GM12892 (cell line): ENCODE measurements at regions not wholly inside any gene's neighbourhood (a gene's known extent, or its start where the extent isn't known, plus 50 kb on each side); places are given as distances from the start of the nearest gene placed in this dataset.
"Not testable (repeated sequence)": the region's sequence is repeated elsewhere in the genome, so short reads cannot be mapped to it uniquely, and the experiment has no call there.

ENCODE experiments used
- DNase-seq: peaks from one replicate; pipeline ENCODE4 v3.0.0; 2011; ENCODE audit not compliant: insufficient read length
- FAIRE-seq: peaks from 2 replicates; lab custom pipeline; 2011; peaks lifted over from hg19 to GRCh38; lab: Jason Lieb, UNC
- POLR2A ChIP-seq: IDR thresholded peaks from 2 replicates; pipeline ENCODE4 v1.6.1; 2011; ENCODE audit warnings: low read depth, low read length, control low read depth
- POLR2AphosphoS5 ChIP-seq: IDR thresholded peaks from 2 replicates; pipeline ENCODE4 v1.6.1; 2011; ENCODE audit warnings: low read depth, low read length, control low read depth
- TAF1 ChIP-seq: IDR thresholded peaks from 2 replicates; pipeline ENCODE4 v1.6.1; 2011; ENCODE audit warnings: low read depth, mild to moderate bottlenecking, control low read depth, low read length, borderline replicate concordance

DNA sequence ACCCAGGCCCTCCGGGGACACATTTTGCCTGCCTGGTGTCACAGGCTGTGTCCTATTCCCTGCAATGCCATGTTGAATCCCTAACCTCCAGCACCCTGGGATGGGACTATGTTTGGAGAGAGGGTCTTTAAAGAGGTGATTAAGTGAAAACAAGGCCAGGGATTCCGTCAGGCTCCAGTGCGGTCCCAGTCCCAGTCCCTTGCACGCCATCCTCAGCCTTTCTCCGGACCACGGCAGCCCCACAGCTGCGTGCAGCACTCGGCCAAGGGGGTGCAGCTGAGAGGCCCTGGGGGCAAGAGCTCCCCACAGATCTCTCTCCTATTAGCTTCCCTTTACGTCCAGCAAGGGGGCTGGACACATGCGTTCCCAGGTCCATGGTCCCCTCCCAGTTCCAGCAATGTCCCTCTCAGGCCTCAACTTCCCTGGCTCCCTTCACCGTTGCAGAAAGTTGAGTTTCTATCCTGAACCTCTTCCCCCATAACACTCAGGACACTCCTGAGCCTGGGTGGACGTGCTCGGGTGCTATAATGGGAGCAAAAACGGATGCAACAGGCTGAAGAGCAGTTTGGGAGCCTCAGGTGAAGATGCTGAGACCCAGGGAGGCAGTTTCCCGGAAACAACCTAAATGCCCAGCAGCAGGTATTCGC lies 1422.7 kb downstream of the BRD1 start:
- no peak for DNase-seq

GRCh38 chr22:48403521-48404403 lies 1423.9 kb downstream of the BRD1 start:
- FAIRE-seq, result no peak
- TF ChIP-seq POLR2A (no peak), TAF1 (no peak), POLR2AphosphoS5 (no peak)
- no peak for DNase-seq

More for the DNA sequence above, 1422.7 kb downstream of the BRD1 start:
- TF ChIP-seq POLR2AphosphoS5, result no peak
- TF ChIP-seq TAF1, result no peak
- TF ChIP-seq POLR2A, result no peak
- no peak for FAIRE-seq

DNA sequence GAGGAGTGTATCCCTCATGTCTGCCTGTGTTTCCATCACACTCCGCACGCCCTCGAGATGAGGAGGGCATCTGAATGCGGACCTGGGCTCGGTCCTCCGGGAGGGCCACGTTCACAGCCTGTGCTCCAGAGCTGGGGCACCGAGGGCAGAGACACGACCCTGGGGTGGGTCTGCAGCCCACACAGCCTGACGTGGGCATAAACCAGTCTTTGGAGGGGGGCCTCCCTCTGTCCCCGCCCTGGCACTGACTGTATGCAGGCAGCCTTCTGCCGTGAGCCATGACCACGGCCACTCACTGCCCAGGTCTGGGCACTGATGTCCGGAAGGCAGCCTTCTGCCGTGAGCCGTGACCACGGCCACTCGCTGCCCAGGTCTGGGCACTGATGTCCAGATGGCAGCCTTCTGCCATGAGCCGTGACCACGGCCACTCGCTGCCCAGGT lies 1425.1 kb downstream of the BRD1 start:
- FAIRE-seq (no peak), DNase-seq (no peak)
- TF ChIP-seq TAF1 (no peak), POLR2A (no peak), POLR2AphosphoS5 (no peak)

DNA sequence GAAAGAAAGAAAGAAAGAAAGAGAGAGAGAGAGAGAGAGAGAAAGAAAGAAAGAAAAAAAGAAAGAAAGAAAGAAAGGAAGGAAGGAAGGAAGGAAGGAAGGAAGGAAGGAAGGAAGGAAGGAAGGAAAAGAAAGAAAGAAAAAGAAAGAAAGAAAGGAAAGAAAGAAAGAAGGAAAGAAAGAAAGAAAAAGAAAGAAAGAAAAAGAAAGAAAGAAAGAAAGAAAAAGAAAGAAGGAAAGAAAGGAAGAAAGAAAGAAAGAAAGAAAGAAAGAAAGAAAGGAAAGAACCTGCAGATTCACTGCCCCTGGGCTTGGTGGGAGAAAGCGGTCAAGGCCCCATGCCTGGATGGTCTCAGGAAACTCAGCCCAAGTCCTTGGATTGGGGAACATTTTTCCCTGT lies 1426.2 kb downstream of the BRD1 start:
- DNase-seq, FAIRE-seq: not testable (repeated sequence)

- DNase-seq, result no peak
- FAIRE-seq, result no peak
- TF ChIP-seq POLR2AphosphoS5 (no peak), TAF1 (no peak), POLR2A (no peak)
Observed at GRCh38 chr22:48398181-48398905, 1429.3 kb downstream of the BRD1 start.

DNA sequence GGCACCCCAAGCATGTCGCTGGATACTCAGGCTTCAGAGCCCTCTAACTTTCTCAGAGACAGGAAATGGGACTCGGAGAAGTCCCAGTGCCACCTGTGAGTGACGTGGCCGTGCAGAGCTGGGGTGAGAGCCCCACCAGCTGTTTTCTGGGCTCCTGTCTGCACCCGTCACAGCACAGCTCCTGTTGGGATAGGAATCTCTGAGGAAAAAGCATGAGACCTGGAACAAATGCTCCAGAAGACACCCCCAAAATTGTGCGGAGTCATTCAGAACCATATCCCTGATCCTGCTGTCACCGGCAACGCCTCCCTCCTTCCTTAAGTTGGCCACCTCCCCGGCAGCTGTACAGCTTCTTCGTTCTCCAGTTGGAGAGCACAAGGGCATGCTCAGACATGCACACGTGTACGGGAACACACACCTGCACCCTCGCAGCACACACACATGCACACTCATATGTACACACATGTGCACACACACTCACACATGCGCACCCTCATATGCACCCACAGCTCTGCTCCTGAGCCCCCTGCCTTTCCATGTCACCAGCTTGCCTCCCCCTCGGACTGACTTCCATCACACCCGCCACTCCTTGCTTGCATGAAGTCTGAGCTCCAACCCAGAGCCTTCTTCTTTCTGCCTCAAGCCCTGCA lies 1430.0 kb downstream of the BRD1 start:
- no peak for FAIRE-seq

DNA sequence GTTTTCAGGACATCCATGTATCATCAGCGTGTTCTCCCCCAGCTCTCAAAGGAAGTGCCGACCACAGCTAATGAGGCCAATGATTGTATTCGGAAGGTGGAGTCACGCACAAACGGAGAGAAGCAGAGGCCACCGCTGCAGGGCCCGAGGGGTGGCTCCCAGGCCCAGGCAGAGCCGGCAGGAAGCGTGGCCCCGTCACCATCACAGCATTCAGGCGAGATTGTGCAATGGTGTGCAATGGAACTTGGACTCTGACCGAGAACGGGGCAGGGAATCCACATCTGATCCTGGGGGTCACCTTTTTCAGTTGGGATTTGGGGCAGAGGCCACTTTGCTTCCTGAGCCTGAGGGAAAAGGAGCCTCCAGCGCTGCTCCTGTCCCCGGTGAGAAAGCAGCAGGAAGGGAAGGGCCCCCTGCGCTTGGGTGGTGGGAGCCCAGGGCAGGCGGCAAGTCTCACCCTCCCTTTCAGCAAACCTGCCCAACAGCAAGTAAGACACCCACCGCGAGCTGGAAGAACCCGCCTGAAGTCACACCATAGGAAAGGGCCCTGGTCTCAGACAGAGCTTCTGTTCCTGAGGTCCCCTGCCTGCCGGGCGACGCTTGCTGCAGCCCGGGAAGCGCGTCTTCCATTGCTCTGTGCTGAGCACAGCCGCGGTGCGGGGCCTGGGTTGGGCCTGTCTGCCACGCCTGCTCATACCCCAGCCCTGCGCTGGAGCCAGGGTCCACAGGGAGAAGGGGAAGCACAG lies 1430.7 kb downstream of the BRD1 start:
- DNase-seq (no peak), FAIRE-seq (no peak)
- TF ChIP-seq POLR2A (no peak), TAF1 (no peak), POLR2AphosphoS5 (no peak)

More for the DNA sequence above, 1430.0 kb downstream of the BRD1 start:
- no peak for DNase-seq
- TF ChIP-seq POLR2A, result no peak
- no peak for TF ChIP-seq POLR2AphosphoS5
- no peak for TF ChIP-seq TAF1

GRCh38 chr22:48396091-48396784 lies 1431.4 kb downstream of the BRD1 start:
- no peak for FAIRE-seq
- no peak for DNase-seq
- TF ChIP-seq POLR2AphosphoS5, result no peak
- no peak for TF ChIP-seq TAF1
- no peak for TF ChIP-seq POLR2A

- TF ChIP-seq POLR2AphosphoS5, result no peak
- no peak for TF ChIP-seq POLR2A
- no peak for TF ChIP-seq TAF1
- DNase-seq (no peak), FAIRE-seq (no peak)
Observed at GRCh38 chr22:48395201-48395600, 1432.5 kb downstream of the BRD1 start.

DNA sequence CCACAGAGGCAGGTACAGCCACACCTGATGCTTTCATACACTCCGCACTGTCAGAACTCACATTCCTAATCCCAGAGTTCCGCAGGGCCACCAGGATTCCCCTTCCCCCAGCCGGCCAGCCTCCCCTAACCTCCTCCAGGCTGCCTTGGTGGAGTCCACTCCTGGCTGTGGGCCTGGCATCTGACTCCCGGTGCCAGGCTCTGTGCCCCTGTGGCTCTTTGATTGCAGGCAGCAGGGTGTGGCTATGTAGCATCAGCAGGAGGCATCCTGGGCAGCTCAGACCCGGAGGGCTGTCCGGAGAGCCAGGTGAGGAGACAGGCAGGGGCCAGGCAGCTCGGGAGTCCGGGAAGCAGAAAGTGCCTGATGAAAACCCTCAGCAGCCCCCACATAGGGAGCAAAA lies 1432.9 kb downstream of the BRD1 start:
- no peak for FAIRE-seq
- no peak for TF ChIP-seq POLR2A
- no peak for TF ChIP-seq TAF1
- no peak for TF ChIP-seq POLR2AphosphoS5
- no peak for DNase-seq
